ENCODE measurements at regions not wholly inside any gene's neighbourhood (a gene's known extent, or its start where the extent isn't known, plus 50 kb on each side); places are given as distances from the start of the nearest gene placed in this dataset.

- no peak for DNase-seq (ENCODE audit: low read depth, low spot score)
Measured at GRCh38 chr13:81848291-81848690, 1507.4 kb upstream of the SPRY2 start.

GRCh38 chr13:81846771-81847170 is 1505.8 kb upstream of the SPRY2 start:
- no peak for DNase-seq (ENCODE audit: low read depth, low spot score)

- DNase-seq (ENCODE audit: low read depth, low spot score), result no peak
Measured at GRCh38 chr13:81821259-81821658, 1480.3 kb upstream of the SPRY2 start.

GRCh38 chr13:81800433-81800832 is 1459.5 kb upstream of the SPRY2 start:
- DNase-seq (ENCODE audit: low read depth, low spot score), result no peak

- DNase-seq (ENCODE audit: low read depth, low spot score), result no peak
Measured at GRCh38 chr13:81795710-81796109, 1454.8 kb upstream of the SPRY2 start.

GRCh38 chr13:81791641-81792040 is 1450.7 kb upstream of the SPRY2 start:
- no peak for DNase-seq (ENCODE audit: low read depth, low spot score)

GRCh38 chr13:81781471-81781870 is 1440.5 kb upstream of the SPRY2 start:
- no peak for DNase-seq (ENCODE audit: low read depth, low spot score)

- no peak for DNase-seq (ENCODE audit: low read depth, low spot score)
Measured at GRCh38 chr13:81779876-81780275, 1439.0 kb upstream of the SPRY2 start.

- DNase-seq (ENCODE audit: low read depth, low spot score), result no peak
Measured at GRCh38 chr13:81778350-81778749, 1437.4 kb upstream of the SPRY2 start.

GRCh38 chr13:81773263-81773662 is 1432.3 kb upstream of the SPRY2 start:
- DNase-seq (ENCODE audit: low read depth, low spot score), result no peak

- no peak for DNase-seq (ENCODE audit: low read depth, low spot score)
Measured at GRCh38 chr13:81771951-81772350, 1431.0 kb upstream of the SPRY2 start.

GRCh38 chr13:81770868-81771505 is 1430.1 kb upstream of the SPRY2 start:
- DNase-seq (ENCODE audit: low read depth, low spot score), result no peak

GRCh38 chr13:81762449-81762848 is 1421.5 kb upstream of the SPRY2 start:
- DNase-seq (ENCODE audit: low read depth, low spot score), result no peak

GRCh38 chr13:81760316-81760715 is 1419.4 kb upstream of the SPRY2 start:
- no peak for DNase-seq (ENCODE audit: low read depth, low spot score)

GRCh38 chr13:81757348-81757970 is 1416.5 kb upstream of the SPRY2 start:
- DNase-seq (ENCODE audit: low read depth, low spot score), result no peak

GRCh38 chr13:81745391-81745790 is 1404.5 kb upstream of the SPRY2 start:
- DNase-seq (ENCODE audit: low read depth, low spot score), result no peak

- no peak for DNase-seq (ENCODE audit: low read depth, low spot score)
Measured at GRCh38 chr13:81738364-81738763, 1397.4 kb upstream of the SPRY2 start.

- no peak for DNase-seq (ENCODE audit: low read depth, low spot score)
Measured at GRCh38 chr13:81726037-81726726, 1385.3 kb upstream of the SPRY2 start.

GRCh38 chr13:81722456-81722855 is 1381.5 kb upstream of the SPRY2 start:
- DNase-seq (ENCODE audit: low read depth, low spot score), result no peak

GRCh38 chr13:81721400-81721799 is 1380.5 kb upstream of the SPRY2 start:
- DNase-seq (ENCODE audit: low read depth, low spot score), result no peak

- DNase-seq (ENCODE audit: low read depth, low spot score), result no peak
Measured at GRCh38 chr13:81714513-81714912, 1373.6 kb upstream of the SPRY2 start.

- no peak for DNase-seq (ENCODE audit: low read depth, low spot score)
Measured at GRCh38 chr13:81713201-81713600, 1372.3 kb upstream of the SPRY2 start.

- DNase-seq (ENCODE audit: low read depth, low spot score), result no peak
Measured at GRCh38 chr13:81697826-81698225, 1356.9 kb upstream of the SPRY2 start.
